Left lung (tissue), 4 donors: ENCODE measurements at regions not wholly inside any gene's neighbourhood (a gene's known extent, or its start where the extent isn't known, plus 50 kb on each side); places are given as distances from the start of the nearest gene placed in this dataset.

Source experiments
- ATAC-seq: fragments of 200-7000 bp; cut with Tn5 transposase; one replicate; pipeline ENCODE4 v1.9.1; 2020; ENCODE audit warnings: moderate library complexity
- DNase-seq, 4 donors: peaks; one replicate each; pipeline ENCODE4 v3.0.0-alpha.2; 2013 to 2020
- H3K27ac ChIP-seq, 2 donors: fragments of 200-600 bp; sonication (generic) in 1 of 2; one replicate each; pipeline versions ENCODE4 v1.5.0 to v1.8.0; 2020 to 2021
- H3K27me3 ChIP-seq, 2 donors: fragments of 200-600 bp; sonication (generic) in 1 of 2; one replicate each; pipeline versions ENCODE4 v1.5.0 to v1.8.0; 2020 to 2021
- H3K36me3 ChIP-seq, 2 donors: fragments of 200-600 bp; sonication (generic) in 1 of 2; one replicate each; pipeline versions ENCODE4 v1.5.0 to v1.8.0; 2020 to 2021
- H3K4me1 ChIP-seq, 2 donors: fragments of 200-600 bp; one replicate each; pipeline ENCODE4 v1.8.0; 2021
- H3K4me3 ChIP-seq, 2 donors: fragments of 200-600 bp; sonication (generic) in 1 of 2; one replicate each; pipeline versions ENCODE4 v1.5.0 to v1.8.0; 2020 to 2021; ENCODE audit warnings: mild to moderate bottlenecking in 1 of 2
- H3K9me3 ChIP-seq, 2 donors: fragments of 200-600 bp; sonication (generic) in 1 of 2; one replicate each; pipeline versions ENCODE4 v1.5.0 to v1.8.0; 2020 to 2021
- intact Hi-C, 2 donors: fragments of 100-400 bp; cut with DNase I; formaldehyde crosslinking; loops; one replicate each; pipeline versions ENCODE4 v1.11.2 to v1.14.2; 2022
- TF ChIP-seq, protein P1 (sequence below), 2 donors: fragments of 200-600 bp; sonication (generic) in 1 of 2; IDR thresholded peaks; one replicate each; pipeline versions ENCODE4 v1.5.0 to v1.8.0; 2021; ENCODE audit warnings: antibody characterized with exemption in 2 of 2
- donor health status: DM: no; HTN: yes; CAD: no.
- donor health status: DM: no; HTN: no; CAD: no.

- Histone ChIP-seq H3K27ac (no peak overlapping the region), H3K9me3 (no peaks in the 10 kb centered on the region), H3K27me3 (no peaks in the 10 kb centered on the region), H3K4me1 (no peaks in the 10 kb centered on the region), H3K4me3 (no peak overlapping the region), H3K36me3 (no peaks in the 10 kb centered on the region)
- TF ChIP-seq, protein P1, sequence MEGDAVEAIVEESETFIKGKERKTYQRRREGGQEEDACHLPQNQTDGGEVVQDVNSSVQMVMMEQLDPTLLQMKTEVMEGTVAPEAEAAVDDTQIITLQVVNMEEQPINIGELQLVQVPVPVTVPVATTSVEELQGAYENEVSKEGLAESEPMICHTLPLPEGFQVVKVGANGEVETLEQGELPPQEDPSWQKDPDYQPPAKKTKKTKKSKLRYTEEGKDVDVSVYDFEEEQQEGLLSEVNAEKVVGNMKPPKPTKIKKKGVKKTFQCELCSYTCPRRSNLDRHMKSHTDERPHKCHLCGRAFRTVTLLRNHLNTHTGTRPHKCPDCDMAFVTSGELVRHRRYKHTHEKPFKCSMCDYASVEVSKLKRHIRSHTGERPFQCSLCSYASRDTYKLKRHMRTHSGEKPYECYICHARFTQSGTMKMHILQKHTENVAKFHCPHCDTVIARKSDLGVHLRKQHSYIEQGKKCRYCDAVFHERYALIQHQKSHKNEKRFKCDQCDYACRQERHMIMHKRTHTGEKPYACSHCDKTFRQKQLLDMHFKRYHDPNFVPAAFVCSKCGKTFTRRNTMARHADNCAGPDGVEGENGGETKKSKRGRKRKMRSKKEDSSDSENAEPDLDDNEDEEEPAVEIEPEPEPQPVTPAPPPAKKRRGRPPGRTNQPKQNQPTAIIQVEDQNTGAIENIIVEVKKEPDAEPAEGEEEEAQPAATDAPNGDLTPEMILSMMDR (IDR thresholded peaks at IDR 0.05): no peak
- ATAC-seq (no peak), DNase-seq (no peak)
- intact Hi-C loops: no loop called here
Measured at GRCh38 chr4:141430686-141431085, 205.7 kb upstream of the IL15 start.

GRCh38 chr4:141432000-141432712 is 204.2 kb upstream of the IL15 start:
- no peaks in the 10 kb centered on the region for H3K9me3 ChIP-seq
- TF ChIP-seq, protein P1 (IDR thresholded peaks at IDR 0.05): no peak
- no peak overlapping the region for H3K4me3 ChIP-seq
- H3K4me1 ChIP-seq: no peaks in the 10 kb centered on the region
- intact Hi-C loops: no loop called here
- H3K27me3 ChIP-seq: no peaks in the 10 kb centered on the region
- no peaks in the 10 kb centered on the region for H3K36me3 ChIP-seq
- H3K27ac ChIP-seq: no peak overlapping the region
- DNase-seq (no peak), ATAC-seq (no peak)

- Histone ChIP-seq H3K9me3 (no peaks in the 10 kb centered on the region), H3K27me3 (no peaks in the 10 kb centered on the region), H3K27ac (no peak overlapping the region), H3K4me3 (no peak overlapping the region), H3K4me1 (no peaks in the 10 kb centered on the region), H3K36me3 (no peaks in the 10 kb centered on the region)
- TF ChIP-seq, protein P1 (IDR thresholded peaks at IDR 0.05): no peak
- intact Hi-C loops: no loop called here
- ATAC-seq: no peak
- no peak for DNase-seq
Measured at GRCh38 chr4:141435446-141436225, 200.7 kb upstream of the IL15 start.

DNA sequence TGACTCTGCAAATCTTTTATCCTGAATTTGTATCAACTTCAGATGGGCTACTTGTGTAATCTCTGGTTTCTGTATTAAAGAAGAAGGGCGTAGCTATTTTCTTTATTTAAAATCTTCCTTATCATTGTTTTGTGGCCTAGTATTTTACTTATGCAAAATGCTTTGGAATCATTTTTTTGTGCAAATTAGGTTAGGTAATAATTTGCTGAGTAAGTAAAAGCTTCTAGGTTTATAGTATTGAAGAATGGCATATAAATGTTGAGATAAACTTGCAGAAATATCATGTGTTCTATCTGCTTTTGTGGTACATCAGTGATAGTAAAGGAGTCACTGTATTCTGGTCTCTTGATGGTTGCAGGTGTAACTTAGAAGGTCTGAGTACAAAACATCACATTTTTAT is 197.2 kb upstream of the IL15 start:
- intact Hi-C loops: no loop called here
- DNase-seq: no peak
- no peaks in the 10 kb centered on the region for H3K36me3 ChIP-seq
- no peaks in the 10 kb centered on the region for H3K9me3 ChIP-seq
- ATAC-seq: no peak
- H3K27me3 ChIP-seq: no peaks in the 10 kb centered on the region
- no peak overlapping the region for H3K4me3 ChIP-seq
- no peaks in the 10 kb centered on the region for H3K4me1 ChIP-seq
- TF ChIP-seq, protein P1 (IDR thresholded peaks at IDR 0.05): no peak
- no peak overlapping the region for H3K27ac ChIP-seq

- TF ChIP-seq, protein P1 (IDR thresholded peaks at IDR 0.05): no peak
- ATAC-seq (no peak), DNase-seq (no peak)
- no peak overlapping the region for H3K4me3 ChIP-seq
- H3K9me3 ChIP-seq: no peaks in the 10 kb centered on the region
- no peaks in the 10 kb centered on the region for H3K36me3 ChIP-seq
- no peaks in the 10 kb centered on the region for H3K27me3 ChIP-seq
- H3K4me1 ChIP-seq: no peaks in the 10 kb centered on the region
- no peak overlapping the region for H3K27ac ChIP-seq
- intact Hi-C loops: no loop called here
Measured at GRCh38 chr4:141447761-141448160, 188.6 kb upstream of the IL15 start.
